ENCODE measurements at regions not wholly inside any gene's neighbourhood (a gene's known extent, or its start where the extent isn't known, plus 50 kb on each side); places are given as distances from the start of the nearest gene placed in this dataset.

DNA sequence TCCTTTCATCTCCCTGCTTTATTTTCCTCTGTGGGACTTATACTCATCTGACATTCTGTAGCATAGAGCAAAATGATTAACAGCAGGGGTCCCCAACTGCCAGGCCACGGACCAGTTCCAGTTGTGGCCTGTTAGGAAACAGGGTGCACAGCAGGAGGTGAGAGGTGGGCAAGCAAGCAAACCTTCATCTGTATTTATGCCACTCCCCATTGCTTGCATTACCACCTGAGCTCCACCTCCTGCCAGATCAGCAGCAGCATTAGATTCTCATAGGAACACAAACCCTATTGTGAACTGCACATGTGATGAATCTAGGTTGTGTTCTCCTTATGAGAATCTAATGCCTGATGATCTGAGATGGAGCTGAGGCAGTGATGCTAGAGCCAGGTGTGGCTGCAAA lies 130.5 kb upstream of the SLC24A3 start:
- 59 to 78% (median 64%) methylated on average over 1 of the region's 1 CpG for WGBS, 4 donors
- DNase-seq (no peak), ATAC-seq (no peak)
- H3K27me3 ChIP-seq = no peaks in the 10 kb centered on the region
- H3K9me3 ChIP-seq = no peaks in the 10 kb centered on the region
- H3K36me3 ChIP-seq = no peaks in the 10 kb centered on the region
- no peak for TF ChIP-seq CTCF (IDR thresholded peaks at IDR 0.05)
- TF ChIP-seq POLR2A (IDR thresholded peaks at IDR 0.05) = no peak
- H3K4me1 ChIP-seq = no peaks in the 10 kb centered on the region
- H3K27ac ChIP-seq = no peak overlapping the region
- intact Hi-C loops (cut with DNase I) = no loop called here
- no peak overlapping the region for H3K4me3 ChIP-seq

GRCh38 chr20:19083136-19083621 lies 129.3 kb upstream of the SLC24A3 start:
- H3K27me3 ChIP-seq = no peaks in the 10 kb centered on the region
- intact Hi-C loops (cut with DNase I) = no loop called here
- no peak for ATAC-seq
- H3K4me1 ChIP-seq = no peaks in the 10 kb centered on the region
- H3K9me3 ChIP-seq = no peaks in the 10 kb centered on the region
- H3K27ac ChIP-seq = no peak overlapping the region
- no peak overlapping the region for H3K4me3 ChIP-seq
- TF ChIP-seq POLR2A (IDR thresholded peaks at IDR 0.05) = no peak
- no peak for TF ChIP-seq CTCF (IDR thresholded peaks at IDR 0.05)
- 77 to 81% (median 80%) methylated on average over 8 of the region's 8 CpGs for WGBS, 4 donors
- no peak for DNase-seq
- no peaks in the 10 kb centered on the region for H3K36me3 ChIP-seq

DNA sequence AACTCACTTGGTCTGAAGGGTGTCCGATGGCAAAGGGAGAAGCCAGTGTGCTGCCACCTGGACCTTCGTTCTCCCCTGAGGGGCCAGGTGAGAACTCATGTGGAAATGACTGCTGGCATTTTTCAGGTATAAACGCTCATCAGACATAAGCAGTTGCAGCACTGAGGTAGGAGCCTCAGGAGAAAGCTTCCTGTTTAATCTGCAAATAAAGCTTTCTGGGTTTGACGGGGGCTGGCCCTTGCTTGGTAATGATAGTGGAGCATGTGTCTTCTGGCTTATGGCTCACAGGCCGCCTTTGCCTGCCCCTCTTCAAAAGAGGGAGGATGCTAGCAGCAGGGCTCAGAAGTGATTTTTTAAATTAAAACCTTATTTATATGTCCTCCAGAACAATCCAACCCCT lies 122.1 kb upstream of the SLC24A3 start:
- 81 to 90% (median 85%) methylated on average over 5 of the region's 5 CpGs for WGBS, 4 donors
- no peak overlapping the region for H3K27ac ChIP-seq
- H3K4me1 ChIP-seq = no peaks in the 10 kb centered on the region
- H3K36me3 ChIP-seq = no peaks in the 10 kb centered on the region
- ATAC-seq = no peak
- no peaks in the 10 kb centered on the region for H3K9me3 ChIP-seq
- no peak for DNase-seq
- H3K27me3 ChIP-seq = no peaks in the 10 kb centered on the region
- intact Hi-C loops (cut with DNase I) = loop anchor here in 1 of 10 donors (10.0 kb wide), 1 partner anchor 86 kb away; no protein-coding TSS in a partner anchor
- TF ChIP-seq CTCF (IDR thresholded peaks at IDR 0.05) = no peak
- no peak for TF ChIP-seq POLR2A (IDR thresholded peaks at IDR 0.05)
- no peak overlapping the region for H3K4me3 ChIP-seq

GRCh38 chr20:19094959-19095541 lies 117.4 kb upstream of the SLC24A3 start:
- no peak overlapping the region for H3K27ac ChIP-seq
- WGBS, 4 donors = 65 to 87% (median 75%) methylated on average over 4 to 5 of the region's 5 CpGs
- H3K4me1 ChIP-seq = peaks cover 0 to 6% (median 0%) of the 10 kb centered on the region in 12 donors

More at GRCh38 chr20:19094959-19095541, 117.4 kb upstream of the SLC24A3 start:
- intact Hi-C loops (cut with DNase I) = loop anchor here in 1 of 10 donors (10.0 kb wide), 1 partner anchor 90 kb away; no protein-coding TSS in a partner anchor
- ATAC-seq = no peak
- DNase-seq = no peak
- H3K36me3 ChIP-seq = no peaks in the 10 kb centered on the region
- TF ChIP-seq CTCF (IDR thresholded peaks at IDR 0.05) = no peak
- no peak for TF ChIP-seq POLR2A (IDR thresholded peaks at IDR 0.05)
- no peaks in the 10 kb centered on the region for H3K9me3 ChIP-seq
- no peaks in the 10 kb centered on the region for H3K27me3 ChIP-seq
- no peak overlapping the region for H3K4me3 ChIP-seq

Data from heart left ventricle (tissue), 16 donors.